ENCODE measurements at regions not wholly inside any gene's neighbourhood (a gene's known extent, or its start where the extent isn't known, plus 50 kb on each side); places are given as distances from the start of the nearest gene placed in this dataset.

DNA sequence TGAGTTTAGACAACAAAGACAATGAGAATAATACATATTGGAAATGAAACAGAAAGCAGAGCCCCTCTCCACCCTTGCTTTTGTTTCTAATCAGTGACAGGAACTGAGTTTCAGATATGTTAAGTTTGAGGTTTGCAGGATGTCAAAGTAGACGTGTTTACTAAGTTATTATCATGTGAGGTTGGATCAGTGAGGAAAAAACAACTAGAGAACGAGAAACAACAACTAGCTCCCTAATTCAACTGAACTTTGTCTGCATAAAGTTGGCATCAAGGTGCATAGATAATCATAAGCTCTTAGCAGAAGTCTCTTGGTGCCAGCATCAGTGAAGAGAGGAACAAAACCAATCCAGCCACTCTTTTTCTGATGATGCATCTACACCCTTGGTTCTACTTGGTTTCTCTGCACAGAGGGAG is 491.1 kb upstream of the NR2F2 start:
- Histone ChIP-seq H3K4me2 (ENCODE audit: low read length) (no peak overlapping the region), H3K36me3 (ENCODE audit: control insufficient read depth in 1 of 2, insufficient read depth in 2 of 2, low read length in 2 of 2) (no peaks in the 10 kb centered on the region), H4K8ac (ENCODE audit: low read depth, low read length) (no peak overlapping the region), H2BK12ac (ENCODE audit: low read length) (no peak overlapping the region), H4K91ac (ENCODE audit: low read depth, low read length) (no peak overlapping the region), H2BK5ac (ENCODE audit: low read depth, low read length, poor library complexity) (no peak overlapping the region), H3K4ac (ENCODE audit: low read depth, low read length) (no peak overlapping the region), H3K9me3 (ENCODE audit: insufficient read depth, low read depth, low read length) (no peaks in the 10 kb centered on the region), H3K4me3 (ENCODE audit: low read depth, low read length) (no peak overlapping the region), H2BK120ac (ENCODE audit: insufficient read depth, low read length, poor library complexity) (no peak overlapping the region), H3K18ac (ENCODE audit: low read length) (no peak overlapping the region), H3K23ac (ENCODE audit: low read length) (no peak overlapping the region), H2AK5ac (ENCODE audit: low read length) (no peak overlapping the region), H3K4me1 (ENCODE audit: control insufficient read depth in 1 of 2, insufficient read depth in 2 of 2, low read length in 2 of 2) (peaks cover 0 to 2% of the 10 kb centered on the region in 2 experiments), H4K12ac (ENCODE audit: low read depth, low read length) (no peak overlapping the region), H3K9ac (ENCODE audit: low read length) (no peak overlapping the region), H3K27me3 (ENCODE audit: insufficient read depth, low read length) (no peaks in the 10 kb centered on the region), H3K27ac (ENCODE audit: low read depth, low read length) (no peak overlapping the region), H3K14ac (ENCODE audit: low read length) (no peak overlapping the region), H3K79me1 (ENCODE audit: low read length) (no peaks in the 10 kb centered on the region), H3K79me2 (ENCODE audit: control insufficient read depth, insufficient read depth, low read length, poor library complexity) (no peaks in the 10 kb centered on the region), H2AFZ (ENCODE audit: insufficient read depth, low read length, poor library complexity) (no peak overlapping the region)
- DNase-seq: no peak
- no CpG with 5 or more reads among the region's 2 CpGs for WGBS (ENCODE audit: extremely low coverage, insufficient coverage, insufficient read length)

DNA sequence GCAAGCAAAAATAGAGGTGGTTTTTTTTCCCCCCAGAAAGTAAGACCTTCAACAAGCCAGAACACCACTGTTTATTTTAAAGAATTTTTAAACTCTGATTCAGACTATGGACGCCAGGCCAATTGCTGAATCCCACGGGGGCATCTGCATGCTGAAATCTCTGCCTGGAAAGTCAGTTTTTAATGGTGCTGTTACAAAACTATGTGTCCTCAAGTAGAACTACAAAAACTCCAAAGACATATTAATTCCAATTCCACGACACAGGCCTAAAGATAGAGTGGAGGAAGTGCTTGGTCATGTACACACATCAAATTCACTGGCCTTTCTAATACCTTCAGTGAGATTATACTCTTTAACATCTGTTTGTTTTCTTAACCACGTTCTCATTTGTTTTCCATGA is 490.5 kb upstream of the NR2F2 start:
- Histone ChIP-seq H3K4ac (ENCODE audit: low read depth, low read length) (no peak overlapping the region), H3K27me3 (ENCODE audit: insufficient read depth, low read length) (no peaks in the 10 kb centered on the region), H3K9ac (ENCODE audit: low read length) (no peak overlapping the region), H3K23ac (ENCODE audit: low read length) (no peak overlapping the region), H2BK120ac (ENCODE audit: insufficient read depth, low read length, poor library complexity) (no peak overlapping the region), H2BK5ac (ENCODE audit: low read depth, low read length, poor library complexity) (no peak overlapping the region), H2BK12ac (ENCODE audit: low read length) (no peak overlapping the region), H3K14ac (ENCODE audit: low read length) (no peak overlapping the region), H3K79me1 (ENCODE audit: low read length) (no peaks in the 10 kb centered on the region), H2AFZ (ENCODE audit: insufficient read depth, low read length, poor library complexity) (no peak overlapping the region), H3K9me3 (ENCODE audit: insufficient read depth, low read depth, low read length) (no peaks in the 10 kb centered on the region), H3K79me2 (ENCODE audit: control insufficient read depth, insufficient read depth, low read length, poor library complexity) (no peaks in the 10 kb centered on the region), H2AK5ac (ENCODE audit: low read length) (no peak overlapping the region), H3K27ac (ENCODE audit: low read depth, low read length) (no peak overlapping the region), H4K91ac (ENCODE audit: low read depth, low read length) (no peak overlapping the region), H4K12ac (ENCODE audit: low read depth, low read length) (no peak overlapping the region), H3K36me3 (ENCODE audit: control insufficient read depth in 1 of 2, insufficient read depth in 2 of 2, low read length in 2 of 2) (no peaks in the 10 kb centered on the region), H4K8ac (ENCODE audit: low read depth, low read length) (no peak overlapping the region), H3K4me3 (ENCODE audit: low read depth, low read length) (no peak overlapping the region), H3K4me2 (ENCODE audit: low read length) (no peak overlapping the region), H3K4me1 (ENCODE audit: control insufficient read depth in 1 of 2, insufficient read depth in 2 of 2, low read length in 2 of 2) (peaks cover 0 to 2% of the 10 kb centered on the region in 2 experiments), H3K18ac (ENCODE audit: low read length) (no peak overlapping the region)
- no CpG with 5 or more reads among the region's 4 CpGs for WGBS (ENCODE audit: extremely low coverage, insufficient coverage, insufficient read length)
- DNase-seq: no peak

DNA sequence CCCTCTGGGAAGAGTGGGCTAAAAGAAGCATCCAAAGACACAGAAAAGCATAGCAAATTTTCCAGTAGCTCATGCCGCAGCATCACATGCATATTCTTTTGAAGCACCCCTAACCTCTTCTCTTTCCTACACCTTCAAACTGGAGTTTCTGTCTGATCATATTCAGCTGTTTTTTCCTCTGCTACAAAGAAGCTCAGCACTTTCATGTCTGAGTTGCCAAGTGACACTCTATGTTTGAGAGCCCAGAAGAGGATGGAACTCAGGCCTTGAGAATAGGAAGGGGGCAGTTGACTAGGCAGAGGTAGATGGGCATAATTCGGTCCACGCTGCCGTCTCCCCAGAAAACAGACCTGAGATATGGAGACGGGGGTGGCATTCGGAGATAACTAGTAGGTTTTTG is 489.6 kb upstream of the NR2F2 start:
- no peak overlapping the region for H3K9ac ChIP-seq (ENCODE audit: low read length)
- H4K91ac ChIP-seq (ENCODE audit: low read depth, low read length): no peak overlapping the region
- H3K4me1 ChIP-seq (ENCODE audit: control insufficient read depth in 1 of 2, insufficient read depth in 2 of 2, low read length in 2 of 2): peaks cover 0 to 2% of the 10 kb centered on the region in 2 experiments
- no peak overlapping the region for H3K23ac ChIP-seq (ENCODE audit: low read length)
- no peaks in the 10 kb centered on the region for H3K9me3 ChIP-seq (ENCODE audit: insufficient read depth, low read depth, low read length)
- DNase-seq: no peak
- H2AK5ac ChIP-seq (ENCODE audit: low read length): no peak overlapping the region
- H2BK12ac ChIP-seq (ENCODE audit: low read length): no peak overlapping the region
- no CpG with 5 or more reads among the region's 6 CpGs for WGBS (ENCODE audit: extremely low coverage, insufficient coverage, insufficient read length)
- H3K14ac ChIP-seq (ENCODE audit: low read length): no peak overlapping the region
- no peak overlapping the region for H3K18ac ChIP-seq (ENCODE audit: low read length)
- no peak overlapping the region for H4K12ac ChIP-seq (ENCODE audit: low read depth, low read length)
- H3K27me3 ChIP-seq (ENCODE audit: insufficient read depth, low read length): no peaks in the 10 kb centered on the region
- no peak overlapping the region for H2BK5ac ChIP-seq (ENCODE audit: low read depth, low read length, poor library complexity)
- H3K27ac ChIP-seq (ENCODE audit: low read depth, low read length): no peak overlapping the region
- no peak overlapping the region for H3K4me3 ChIP-seq (ENCODE audit: low read depth, low read length)
- no peaks in the 10 kb centered on the region for H3K79me2 ChIP-seq (ENCODE audit: control insufficient read depth, insufficient read depth, low read length, poor library complexity)
- no peak overlapping the region for H3K4me2 ChIP-seq (ENCODE audit: low read length)
- no peak overlapping the region for H4K8ac ChIP-seq (ENCODE audit: low read depth, low read length)
- no peaks in the 10 kb centered on the region for H3K79me1 ChIP-seq (ENCODE audit: low read length)
- H3K4ac ChIP-seq (ENCODE audit: low read depth, low read length): no peak overlapping the region
- no peaks in the 10 kb centered on the region for H3K36me3 ChIP-seq (ENCODE audit: control insufficient read depth in 1 of 2, insufficient read depth in 2 of 2, low read length in 2 of 2)
- H2AFZ ChIP-seq (ENCODE audit: insufficient read depth, low read length, poor library complexity): no peak overlapping the region
- H2BK120ac ChIP-seq (ENCODE audit: insufficient read depth, low read length, poor library complexity): no peak overlapping the region

DNA sequence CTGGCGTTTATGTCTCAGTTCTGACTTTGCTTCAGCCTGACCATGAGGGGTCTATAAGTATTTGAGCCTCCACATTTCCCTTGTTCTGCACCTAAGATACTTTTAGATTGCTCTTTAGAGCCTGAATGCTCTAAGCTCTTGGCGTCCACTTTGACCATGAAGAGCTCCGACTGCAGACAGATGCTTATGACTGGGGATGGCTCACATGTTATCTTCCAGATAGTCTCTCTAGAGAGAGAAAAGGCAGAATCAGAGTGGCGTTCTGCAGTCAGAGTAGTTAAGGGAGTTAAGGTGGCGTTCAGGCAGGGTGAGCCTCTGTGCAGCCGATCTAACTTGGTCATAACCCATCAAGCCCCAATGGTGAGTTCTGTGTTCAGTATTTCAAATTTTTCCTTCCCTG is 487.9 kb upstream of the NR2F2 start:
- Histone ChIP-seq H2AK5ac (ENCODE audit: low read length) (no peak overlapping the region), H3K4me1 (ENCODE audit: control insufficient read depth in 1 of 2, insufficient read depth in 2 of 2, low read length in 2 of 2) (peaks cover 0 to 6% of the 10 kb centered on the region in 2 experiments), H3K36me3 (ENCODE audit: control insufficient read depth in 1 of 2, insufficient read depth in 2 of 2, low read length in 2 of 2) (no peaks in the 10 kb centered on the region), H3K27ac (ENCODE audit: low read depth, low read length) (no peak overlapping the region), H3K14ac (ENCODE audit: low read length) (no peak overlapping the region), H2BK5ac (ENCODE audit: low read depth, low read length, poor library complexity) (no peak overlapping the region), H3K9me3 (ENCODE audit: insufficient read depth, low read depth, low read length) (no peaks in the 10 kb centered on the region), H3K23ac (ENCODE audit: low read length) (no peak overlapping the region), H3K9ac (ENCODE audit: low read length) (no peak overlapping the region), H2AFZ (ENCODE audit: insufficient read depth, low read length, poor library complexity) (no peak overlapping the region), H3K4ac (ENCODE audit: low read depth, low read length) (no peak overlapping the region), H3K79me1 (ENCODE audit: low read length) (peaks cover 2% of the 10 kb centered on the region), H2BK120ac (ENCODE audit: insufficient read depth, low read length, poor library complexity) (no peak overlapping the region), H3K4me3 (ENCODE audit: low read depth, low read length) (no peak overlapping the region), H2BK12ac (ENCODE audit: low read length) (no peak overlapping the region), H4K8ac (ENCODE audit: low read depth, low read length) (no peak overlapping the region), H3K79me2 (ENCODE audit: control insufficient read depth, insufficient read depth, low read length, poor library complexity) (no peaks in the 10 kb centered on the region), H3K18ac (ENCODE audit: low read length) (no peak overlapping the region), H4K12ac (ENCODE audit: low read depth, low read length) (no peak overlapping the region), H4K91ac (ENCODE audit: low read depth, low read length) (no peak overlapping the region), H3K27me3 (ENCODE audit: insufficient read depth, low read length) (no peaks in the 10 kb centered on the region), H3K4me2 (ENCODE audit: low read length) (no peak overlapping the region)
- no peak for DNase-seq
- WGBS (ENCODE audit: extremely low coverage, insufficient coverage, insufficient read length): no CpG with 5 or more reads among the region's 6 CpGs

Data from trophoblast cell (in vitro differentiated cells and primary cell).